ENCODE measurements at regions not wholly inside any gene's neighbourhood (a gene's known extent, or its start where the extent isn't known, plus 50 kb on each side); places are given as distances from the start of the nearest gene placed in this dataset.
"Not testable (repeated sequence)": the region's sequence is repeated elsewhere in the genome, so short reads cannot be mapped to it uniquely, and the experiment has no call there.

GRCh38 chr7:51458693-51459092 lies 142.1 kb upstream of the COBL start:
- DNase-seq (ENCODE audit: low read depth, low spot score), result no peak

GRCh38 chr7:51457079-51457478 lies 140.5 kb upstream of the COBL start:
- no peak for DNase-seq (ENCODE audit: low read depth, low spot score)

- no peak for DNase-seq (ENCODE audit: low read depth, low spot score)
Observed at GRCh38 chr7:51456431-51457060, 139.9 kb upstream of the COBL start.

- DNase-seq (ENCODE audit: low read depth, low spot score), result no peak
Observed at GRCh38 chr7:51455948-51456347, 139.3 kb upstream of the COBL start.

- no peak for DNase-seq (ENCODE audit: low read depth, low spot score)
Observed at GRCh38 chr7:51455513-51455912, 138.9 kb upstream of the COBL start.

GRCh38 chr7:51455086-51455485 lies 138.5 kb upstream of the COBL start:
- no peak for DNase-seq (ENCODE audit: low read depth, low spot score)

GRCh38 chr7:51452694-51453093 lies 136.1 kb upstream of the COBL start:
- no peak for DNase-seq (ENCODE audit: low read depth, low spot score)

- DNase-seq (ENCODE audit: low read depth, low spot score), result no peak
Observed at GRCh38 chr7:51451751-51452476, 135.3 kb upstream of the COBL start.

GRCh38 chr7:51450541-51450940 lies 133.9 kb upstream of the COBL start:
- no peak for DNase-seq (ENCODE audit: low read depth, low spot score)

- DNase-seq (ENCODE audit: low read depth, low spot score), result no peak
Observed at GRCh38 chr7:51446785-51447184, 130.2 kb upstream of the COBL start.

- no peak for DNase-seq (ENCODE audit: low read depth, low spot score)
Observed at GRCh38 chr7:51446356-51446755, 129.7 kb upstream of the COBL start.

GRCh38 chr7:51444936-51445335 lies 128.3 kb upstream of the COBL start:
- DNase-seq (ENCODE audit: low read depth, low spot score), result no peak

- DNase-seq (ENCODE audit: low read depth, low spot score), result no peak
Observed at GRCh38 chr7:51430480-51431086, 114.0 kb upstream of the COBL start.

GRCh38 chr7:51428217-51428887 lies 111.7 kb upstream of the COBL start:
- no peak for DNase-seq (ENCODE audit: low read depth, low spot score)

- DNase-seq (ENCODE audit: low read depth, low spot score), result no peak
Observed at GRCh38 chr7:51426163-51426562, 109.6 kb upstream of the COBL start.

GRCh38 chr7:51409934-51410333 lies 93.3 kb upstream of the COBL start:
- DNase-seq (ENCODE audit: low read depth, low spot score), result not testable (repeated sequence)

- DNase-seq (ENCODE audit: low read depth, low spot score), result not testable (repeated sequence)
Observed at GRCh38 chr7:51397608-51398007, 81.0 kb upstream of the COBL start.

GRCh38 chr7:51393003-51393402 lies 76.4 kb upstream of the COBL start:
- not testable (repeated sequence) for DNase-seq (ENCODE audit: low read depth, low spot score)

- DNase-seq (ENCODE audit: low read depth, low spot score), result not testable (repeated sequence)
Observed at GRCh38 chr7:51389952-51390351, 73.3 kb upstream of the COBL start.

- not testable (repeated sequence) for DNase-seq (ENCODE audit: low read depth, low spot score)
Observed at GRCh38 chr7:51389216-51389812, 72.7 kb upstream of the COBL start.

GRCh38 chr7:51388241-51388640 lies 71.6 kb upstream of the COBL start:
- not testable (repeated sequence) for DNase-seq (ENCODE audit: low read depth, low spot score)
